ENCODE measurements at regions not wholly inside any gene's neighbourhood (a gene's known extent, or its start where the extent isn't known, plus 50 kb on each side); places are given as distances from the start of the nearest gene placed in this dataset.

GRCh38 chr6:747028-747427 lies 54.1 kb upstream of the EXOC2 start:
- no peak for DNase-seq

- no peak for DNase-seq
Observed at GRCh38 chr6:744666-745353, 51.9 kb upstream of the EXOC2 start.

- no peak for DNase-seq
Observed at GRCh38 chr6:743320-744096, 50.6 kb upstream of the EXOC2 start.

Measured in islet precursor cell (in vitro differentiated cells).